ENCODE measurements at regions not wholly inside any gene's neighbourhood (a gene's known extent, or its start where the extent isn't known, plus 50 kb on each side); places are given as distances from the start of the nearest gene placed in this dataset.

DNA sequence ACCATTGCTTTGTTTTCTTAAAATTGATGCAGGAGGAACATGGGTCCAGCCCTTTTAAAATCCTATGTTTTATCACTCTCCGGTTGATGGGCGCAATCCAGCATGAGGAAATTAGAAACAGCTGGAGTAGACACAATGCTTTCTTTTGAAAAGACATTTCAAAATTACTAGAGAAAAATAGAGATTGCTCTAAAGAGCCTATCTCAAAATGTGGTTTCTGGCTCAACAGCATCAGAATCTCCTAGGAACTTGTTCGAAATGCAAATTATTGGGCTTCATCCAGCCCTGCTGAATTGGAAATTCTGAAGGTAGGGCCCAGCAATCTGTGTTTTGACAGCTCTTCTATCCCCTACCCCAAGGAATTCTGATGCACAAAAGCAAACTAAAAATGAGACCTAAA, 190.8 kb upstream of the BMP2 start:
- TF ChIP-seq, protein P1, sequence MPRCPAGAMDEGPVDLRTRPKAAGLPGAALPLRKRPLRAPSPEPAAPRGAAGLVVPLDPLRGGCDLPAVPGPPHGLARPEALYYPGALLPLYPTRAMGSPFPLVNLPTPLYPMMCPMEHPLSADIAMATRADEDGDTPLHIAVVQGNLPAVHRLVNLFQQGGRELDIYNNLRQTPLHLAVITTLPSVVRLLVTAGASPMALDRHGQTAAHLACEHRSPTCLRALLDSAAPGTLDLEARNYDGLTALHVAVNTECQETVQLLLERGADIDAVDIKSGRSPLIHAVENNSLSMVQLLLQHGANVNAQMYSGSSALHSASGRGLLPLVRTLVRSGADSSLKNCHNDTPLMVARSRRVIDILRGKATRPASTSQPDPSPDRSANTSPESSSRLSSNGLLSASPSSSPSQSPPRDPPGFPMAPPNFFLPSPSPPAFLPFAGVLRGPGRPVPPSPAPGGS (IDR thresholded peaks at IDR 0.05), result no peak
- no peak for TF ChIP-seq HOXA7 (CRISPR knock-in tag; IDR thresholded peaks at IDR 0.05)
- TF ChIP-seq CBX2 (IDR thresholded peaks at IDR 0.05; ENCODE audit: borderline replicate concordance, low read depth), result no peak
- no peak for TF ChIP-seq BHLHE40 (IDR thresholded peaks at IDR 0.05; ENCODE audit: low read depth, low read length)
- TF ChIP-seq CEBPB (IDR thresholded peaks at IDR 0.05), result no peak
- no peak for TF ChIP-seq SREBF2 (IDR thresholded peaks at IDR 0.05)
- no peak for TF ChIP-seq TP53 (CRISPR knock-in tag; IDR thresholded peaks at IDR 0.05)
- TF ChIP-seq RFX5 (IDR thresholded peaks at IDR 0.05), result no peak
- TF ChIP-seq, protein P2, sequence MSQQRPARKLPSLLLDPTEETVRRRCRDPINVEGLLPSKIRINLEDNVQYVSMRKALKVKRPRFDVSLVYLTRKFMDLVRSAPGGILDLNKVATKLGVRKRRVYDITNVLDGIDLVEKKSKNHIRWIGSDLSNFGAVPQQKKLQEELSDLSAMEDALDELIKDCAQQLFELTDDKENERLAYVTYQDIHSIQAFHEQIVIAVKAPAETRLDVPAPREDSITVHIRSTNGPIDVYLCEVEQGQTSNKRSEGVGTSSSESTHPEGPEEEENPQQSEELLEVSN (IDR thresholded peaks at IDR 0.05; ENCODE audit: borderline replicate concordance, low read depth), result no peak
- no peak for TF ChIP-seq RNF2 (IDR thresholded peaks at IDR 0.05; ENCODE audit: borderline replicate concordance, low read depth)
- no peak for TF ChIP-seq NPAS2 (CRISPR knock-in tag; IDR thresholded peaks at IDR 0.05; ENCODE audit: borderline replicate concordance)
- 45% methylated on average over 3 of the region's 3 CpGs for WGBS (ENCODE audit: missing lambda C conversion rate)
- no peak for FAIRE-seq
- no peak for DNase-seq (ENCODE audit: low read depth in 1 of 2, low spot score in 1 of 2)
- no peak overlapping the region for H3K27ac ChIP-seq
- no peaks in the 10 kb centered on the region for H3K9me3 ChIP-seq
- no peaks in the 10 kb centered on the region for H3K4me1 ChIP-seq
- ATAC-seq, result no peak
- ChIA-PET CTCF (no interaction called here), POLR2A (no interaction called here)
- H3K4me2 ChIP-seq, result no peak overlapping the region
- H3K4me3 ChIP-seq, result no peak overlapping the region

DNA sequence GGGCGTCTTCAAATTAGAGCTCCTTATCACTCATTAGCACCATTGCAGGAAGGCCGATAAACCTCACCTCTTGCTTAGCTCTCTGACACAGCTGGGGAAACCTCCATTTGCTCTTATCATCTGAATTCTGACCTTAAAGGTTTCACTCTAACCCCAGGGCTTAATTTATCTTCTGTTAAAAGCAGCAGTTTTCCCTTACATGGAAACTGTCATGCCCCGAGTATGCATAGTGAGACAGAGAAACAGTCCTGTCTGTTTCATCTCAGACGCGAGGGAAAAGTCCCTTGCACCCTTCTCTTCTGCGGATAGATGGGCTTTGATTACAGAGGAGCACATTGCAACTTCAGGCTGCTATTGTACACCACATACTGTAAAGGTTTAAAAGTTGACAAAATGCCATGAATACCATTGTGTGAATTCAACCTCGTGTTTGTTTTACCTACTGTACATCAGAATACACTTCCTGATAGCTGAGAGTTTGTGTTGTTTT, 191.5 kb upstream of the BMP2 start:
- Histone ChIP-seq H3K4me3 (no peak overlapping the region), H3K4me1 (no peaks in the 10 kb centered on the region), H3K4me2 (no peak overlapping the region), H3K9me3 (no peaks in the 10 kb centered on the region), H3K27ac (no peak overlapping the region)
- CTCF ChIA-PET, result no interaction called here
- POLR2A ChIA-PET, result no interaction called here
- TF ChIP-seq EHF (CRISPR knock-in tag; IDR thresholded peaks at IDR 0.05) (no peak), ZC3H11A (IDR thresholded peaks at IDR 0.05) (no peak), RCOR1 (IDR thresholded peaks at IDR 0.05; ENCODE audit: low read depth, low read length) (no peak), SREBF2 (IDR thresholded peaks at IDR 0.05) (no peak), KDM5A (IDR thresholded peaks at IDR 0.05) (no peak)
- TF ChIP-seq, protein P3, sequence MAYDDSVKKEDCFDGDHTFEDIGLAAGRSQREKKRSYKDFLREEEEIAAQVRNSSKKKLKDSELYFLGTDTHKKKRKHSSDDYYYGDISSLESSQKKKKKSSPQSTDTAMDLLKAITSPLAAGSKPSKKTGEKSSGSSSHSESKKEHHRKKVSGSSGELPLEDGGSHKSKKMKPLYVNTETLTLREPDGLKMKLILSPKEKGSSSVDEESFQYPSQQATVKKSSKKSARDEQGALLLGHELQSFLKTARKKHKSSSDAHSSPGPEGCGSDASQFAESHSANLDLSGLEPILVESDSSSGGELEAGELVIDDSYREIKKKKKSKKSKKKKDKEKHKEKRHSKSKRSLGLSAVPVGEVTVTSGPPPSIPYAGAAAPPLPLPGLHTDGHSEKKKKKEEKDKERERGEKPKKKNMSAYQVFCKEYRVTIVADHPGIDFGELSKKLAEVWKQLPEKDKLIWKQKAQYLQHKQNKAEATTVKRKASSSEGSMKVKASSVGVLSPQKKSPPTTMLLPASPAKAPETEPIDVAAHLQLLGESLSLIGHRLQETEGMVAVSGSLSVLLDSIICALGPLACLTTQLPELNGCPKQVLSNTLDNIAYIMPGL (CRISPR knock-in tag; IDR thresholded peaks at IDR 0.05; ENCODE audit: borderline replicate concordance), result no peak
- TF ChIP-seq, protein P1 (IDR thresholded peaks at IDR 0.05), result no peak
- FAIRE-seq (no peak), DNase-seq (ENCODE audit: low read depth in 1 of 2, low spot score in 1 of 2) (no peak), ATAC-seq (no peak)
- WGBS (ENCODE audit: missing lambda C conversion rate), result 34% methylated on average over 7 of the region's 7 CpGs

DNA sequence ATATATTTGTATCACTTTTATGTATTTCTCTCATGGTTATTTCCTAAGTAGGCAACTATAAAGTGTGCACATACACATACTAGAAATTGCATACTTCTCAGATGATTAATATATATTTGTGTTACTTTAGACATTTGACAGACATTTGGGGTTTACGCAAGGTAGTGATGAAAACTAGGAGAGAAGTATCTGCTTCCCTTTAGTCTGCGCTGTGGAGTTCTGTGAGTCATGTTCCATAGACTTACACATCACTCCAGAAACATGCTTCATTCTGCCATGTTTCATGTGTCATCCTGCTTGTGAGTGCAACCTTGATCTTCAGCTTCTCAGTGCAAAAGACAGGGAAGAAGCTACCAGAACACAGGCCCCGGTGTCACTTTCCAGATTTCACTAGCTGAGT, 200.7 kb upstream of the BMP2 start:
- H3K4me3 ChIP-seq, result no peak overlapping the region
- ATAC-seq, result no peak
- TF ChIP-seq ESRRA (IDR thresholded peaks at IDR 0.05; ENCODE audit: borderline replicate concordance, low read length), result no peak
- no peak for TF ChIP-seq CEBPB (IDR thresholded peaks at IDR 0.05)
- no peak for TF ChIP-seq RFX5 (IDR thresholded peaks at IDR 0.05)
- TF ChIP-seq JUNB (IDR thresholded peaks at IDR 0.05), result no peak
- no peak for TF ChIP-seq MYC (IDR thresholded peaks at IDR 0.05; ENCODE audit: borderline replicate concordance, low read length)
- TF ChIP-seq TP53 (CRISPR knock-in tag; IDR thresholded peaks at IDR 0.05), result no peak
- no peak for TF ChIP-seq GATA3 (IDR thresholded peaks at IDR 0.05; ENCODE audit: borderline replicate concordance)
- no peak overlapping the region for H3K27ac ChIP-seq
- no peak overlapping the region for H3K4me2 ChIP-seq
- no peak for DNase-seq (ENCODE audit: low read depth in 1 of 2, low spot score in 1 of 2)
- 26% methylated on average over 3 of the region's 3 CpGs for WGBS (ENCODE audit: missing lambda C conversion rate)
- ChIA-PET POLR2A (no interaction called here), CTCF (no interaction called here)
- no peaks in the 10 kb centered on the region for H3K9me3 ChIP-seq
- no peaks in the 10 kb centered on the region for H3K4me1 ChIP-seq
- peak; percentile 51 for FAIRE-seq

Data from A549 (cell line).